Endometrial microvascular endothelial cells (primary cell): ENCODE measurements at regions not wholly inside any gene's neighbourhood (a gene's known extent, or its start where the extent isn't known, plus 50 kb on each side); places are given as distances from the start of the nearest gene placed in this dataset.
"Not testable (repeated sequence)": the region's sequence is repeated elsewhere in the genome, so short reads cannot be mapped to it uniquely, and the experiment has no call there.

Experiments
- in situ Hi-C: cut with HindIII; loops from 2 replicates; pipeline ENCODE4 v1.10.0; 2017; ENCODE audit warnings: low sequenced_read_pairs, low pct_unique_long_range_greater_than_20kb; ENCODE audit errors: inconsistent ontology term

DNA sequence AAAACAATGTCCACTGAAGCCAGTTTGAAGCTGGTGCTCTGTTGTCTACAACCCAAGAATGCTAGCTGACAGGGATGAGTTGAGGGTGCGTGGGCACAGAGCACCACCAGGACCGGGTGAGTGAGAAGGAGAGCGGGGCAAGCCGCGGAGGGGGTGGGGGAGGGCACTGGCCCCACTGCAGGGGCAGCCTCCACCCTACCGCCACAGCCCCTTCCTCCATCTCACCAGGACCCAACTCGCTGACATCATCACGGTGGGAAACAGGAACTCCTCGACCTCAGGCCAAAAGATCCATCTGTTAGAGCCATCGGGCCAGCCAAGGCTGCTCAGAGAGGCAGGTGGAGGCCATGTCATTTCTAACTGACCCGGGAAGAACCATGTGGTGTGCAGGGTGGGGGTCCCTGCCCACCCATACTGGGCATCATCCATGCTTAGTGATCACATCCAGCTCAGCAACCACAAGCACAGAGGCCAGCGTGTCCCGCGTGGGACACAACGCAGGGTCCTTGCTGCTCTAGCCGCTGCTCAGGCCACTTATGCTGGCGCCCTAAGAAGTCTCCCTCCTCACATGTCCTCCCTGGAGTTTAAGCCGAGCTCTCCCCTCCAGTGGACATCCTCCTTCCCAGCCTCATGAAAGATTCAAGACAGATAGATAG lies 57.6 kb upstream of the GATA2 start:
- in situ Hi-C loops: no loop called here

DNA sequence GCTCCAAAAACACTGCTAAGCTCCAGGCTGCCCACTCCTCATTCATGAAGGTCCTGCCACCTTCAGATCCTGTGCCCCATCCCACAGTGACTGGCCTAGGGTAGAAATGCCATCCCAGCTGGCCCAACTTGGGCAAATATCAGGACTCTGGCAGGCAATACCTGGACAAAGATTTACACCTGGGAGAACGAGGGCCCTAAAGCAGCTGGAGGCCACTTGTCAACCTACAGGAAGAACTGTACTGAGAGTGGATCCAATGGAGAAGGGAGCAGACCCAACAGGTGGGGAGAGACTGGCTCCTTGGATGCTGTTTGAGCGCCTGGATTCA lies 57.1 kb upstream of the GATA2 start:
- in situ Hi-C loops: no loop called here

DNA sequence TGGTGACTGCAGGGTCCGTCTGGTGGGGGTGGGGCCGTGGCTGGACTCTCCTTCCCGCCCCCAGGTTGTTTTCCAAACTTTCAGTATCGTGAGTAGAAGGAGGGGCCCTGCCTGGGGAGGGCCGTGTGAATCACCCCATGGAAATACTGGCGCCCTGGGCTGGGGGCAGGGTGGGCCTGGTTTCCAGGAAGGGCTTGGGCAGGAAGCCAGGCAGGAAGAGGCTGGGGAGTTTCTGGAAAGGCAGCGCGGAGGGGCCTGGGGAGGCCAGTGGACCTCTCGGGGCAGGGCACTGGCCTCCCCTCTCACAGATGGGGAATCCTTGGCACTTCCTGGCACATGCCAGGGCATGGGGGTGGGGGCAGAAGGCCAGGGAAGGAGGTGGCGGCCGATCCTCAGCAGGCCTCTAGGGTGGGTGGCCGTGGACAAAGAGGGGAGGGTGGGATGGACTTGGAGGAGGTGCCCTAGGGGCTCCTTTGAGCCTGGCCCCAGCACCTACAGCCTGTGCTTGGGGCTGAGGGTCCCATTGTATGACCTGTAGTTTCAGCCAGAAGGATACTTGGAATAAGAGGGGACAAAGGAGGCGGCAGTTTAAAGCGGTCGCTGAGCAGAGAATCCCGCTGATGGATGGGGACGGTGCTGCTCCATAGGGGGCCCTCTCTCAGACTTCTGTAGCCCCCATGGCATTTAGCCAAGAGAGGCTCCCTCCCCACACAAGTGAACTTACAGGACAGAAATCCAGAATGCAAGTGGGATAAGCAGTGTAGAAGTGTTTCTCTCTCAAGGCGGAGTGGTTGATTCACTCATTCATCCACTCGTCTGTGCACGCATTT lies 56.5 kb upstream of the GATA2 start:
- in situ Hi-C loops: no loop called here

- in situ Hi-C loops: no loop called here
Measured at GRCh38 chr3:128548426-128549282, 55.7 kb upstream of the GATA2 start.

GRCh38 chr3:128548021-128548420 lies 55.0 kb upstream of the GATA2 start:
- in situ Hi-C loops: no loop called here

- in situ Hi-C loops: no loop called here
Measured at GRCh38 chr3:128547368-128547987, 54.5 kb upstream of the GATA2 start.

DNA sequence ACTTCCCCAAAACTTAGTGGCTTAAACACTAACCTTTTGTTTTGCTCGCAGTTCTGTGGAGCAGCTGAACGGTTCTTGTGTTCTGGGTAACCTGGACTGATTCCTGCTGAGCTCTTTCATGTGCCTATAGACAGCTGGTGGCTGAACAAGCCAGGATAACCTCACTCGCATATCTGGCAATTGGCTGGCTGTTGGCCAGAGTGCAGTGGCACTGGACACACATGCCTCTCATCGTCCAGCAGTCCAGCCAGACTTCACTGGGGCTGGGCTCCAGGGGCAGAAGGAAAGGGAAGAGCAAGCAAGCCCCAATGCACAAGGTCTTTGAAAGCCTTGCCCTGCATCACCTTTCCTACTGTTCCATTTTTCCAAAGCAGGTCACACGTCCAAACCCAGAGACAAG lies 53.6 kb upstream of the GATA2 start:
- in situ Hi-C loops: no loop called here

GRCh38 chr3:128545120-128545752 lies 52.2 kb upstream of the GATA2 start:
- in situ Hi-C loops: no loop called here

GRCh38 chr3:128544190-128544589 lies 51.2 kb upstream of the GATA2 start:
- in situ Hi-C loops: no loop called here

DNA sequence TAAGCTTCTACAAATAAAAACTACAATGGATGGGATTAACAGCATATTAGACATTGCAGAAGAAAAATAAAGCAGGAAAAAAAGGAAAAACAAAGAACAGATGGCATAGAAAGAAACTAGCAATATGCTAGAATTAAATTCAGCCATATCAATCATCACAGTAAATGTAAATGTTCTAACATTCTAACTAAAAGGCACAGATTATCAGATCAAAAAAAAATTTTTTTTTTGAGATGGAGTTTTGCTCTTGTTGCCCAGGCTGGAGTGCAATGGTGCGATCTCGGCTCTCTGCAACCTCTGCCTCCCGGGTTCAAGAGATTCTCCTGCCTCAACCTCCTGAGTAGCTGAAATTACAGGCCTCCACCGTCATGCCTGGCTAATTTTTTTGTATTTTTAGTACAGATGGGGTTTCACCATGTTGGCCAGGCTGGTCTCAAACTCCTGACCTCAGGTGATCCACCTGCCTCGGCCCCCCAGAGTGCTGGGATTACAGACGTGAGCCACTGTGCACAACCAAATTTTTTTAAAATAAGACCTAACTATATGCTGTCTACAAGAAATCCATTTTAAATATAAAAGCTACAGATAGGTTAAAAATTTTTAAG lies 50.7 kb upstream of the GATA2 start:
- in situ Hi-C loops: not testable (repeated sequence)
